ENCODE measurements at regions not wholly inside any gene's neighbourhood (a gene's known extent, or its start where the extent isn't known, plus 50 kb on each side); places are given as distances from the start of the nearest gene placed in this dataset.

DNA sequence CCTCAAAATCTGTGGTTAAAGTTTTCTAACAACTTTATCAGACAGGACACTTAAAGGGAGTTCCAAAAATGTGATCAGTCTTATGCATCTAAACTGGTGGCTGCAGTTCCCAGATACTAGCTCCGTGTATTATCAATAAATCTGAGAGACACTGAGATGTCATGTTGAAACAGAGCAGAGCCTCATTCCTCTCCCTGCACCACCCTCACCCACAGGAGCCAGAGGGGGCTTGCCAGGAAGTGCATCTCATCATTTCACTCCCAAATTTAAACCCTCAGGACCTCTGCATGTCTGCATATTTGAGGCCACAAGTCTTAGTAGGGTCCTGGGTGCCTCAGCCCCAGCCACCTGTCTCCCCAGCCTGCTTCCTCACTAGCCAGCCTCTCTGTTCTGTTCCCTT lies 167.4 kb upstream of the NTM start:
- TF ChIP-seq, protein P1, sequence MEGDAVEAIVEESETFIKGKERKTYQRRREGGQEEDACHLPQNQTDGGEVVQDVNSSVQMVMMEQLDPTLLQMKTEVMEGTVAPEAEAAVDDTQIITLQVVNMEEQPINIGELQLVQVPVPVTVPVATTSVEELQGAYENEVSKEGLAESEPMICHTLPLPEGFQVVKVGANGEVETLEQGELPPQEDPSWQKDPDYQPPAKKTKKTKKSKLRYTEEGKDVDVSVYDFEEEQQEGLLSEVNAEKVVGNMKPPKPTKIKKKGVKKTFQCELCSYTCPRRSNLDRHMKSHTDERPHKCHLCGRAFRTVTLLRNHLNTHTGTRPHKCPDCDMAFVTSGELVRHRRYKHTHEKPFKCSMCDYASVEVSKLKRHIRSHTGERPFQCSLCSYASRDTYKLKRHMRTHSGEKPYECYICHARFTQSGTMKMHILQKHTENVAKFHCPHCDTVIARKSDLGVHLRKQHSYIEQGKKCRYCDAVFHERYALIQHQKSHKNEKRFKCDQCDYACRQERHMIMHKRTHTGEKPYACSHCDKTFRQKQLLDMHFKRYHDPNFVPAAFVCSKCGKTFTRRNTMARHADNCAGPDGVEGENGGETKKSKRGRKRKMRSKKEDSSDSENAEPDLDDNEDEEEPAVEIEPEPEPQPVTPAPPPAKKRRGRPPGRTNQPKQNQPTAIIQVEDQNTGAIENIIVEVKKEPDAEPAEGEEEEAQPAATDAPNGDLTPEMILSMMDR (IDR thresholded peaks at IDR 0.05) = no peak
- no peak overlapping the region for H3K4me3 ChIP-seq
- DNase-seq (ENCODE audit: low spot score) = no peak

DNA sequence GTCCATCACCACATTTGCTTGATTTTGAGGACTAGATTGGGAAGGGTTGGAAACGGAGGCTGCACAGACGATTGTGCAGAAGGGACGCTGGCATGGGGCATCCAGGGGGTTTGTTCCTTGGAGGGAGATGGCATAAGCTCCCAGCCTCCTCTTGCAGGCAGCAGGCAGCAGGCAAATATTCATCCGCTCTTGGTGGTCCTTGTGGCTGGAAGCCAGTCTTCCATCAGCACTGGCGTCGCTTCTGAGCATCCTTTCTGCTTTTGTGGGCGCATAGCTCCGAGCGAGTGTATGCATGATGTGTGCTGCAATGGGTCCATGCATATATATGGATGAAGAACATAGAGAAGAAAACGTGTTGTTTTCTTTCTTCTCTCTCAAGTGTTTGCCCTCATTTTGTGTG lies 166.1 kb upstream of the NTM start:
- no peaks in the 10 kb centered on the region for H3K27me3 ChIP-seq
- H3K36me3 ChIP-seq = no peaks in the 10 kb centered on the region
- H3K9me3 ChIP-seq = no peaks in the 10 kb centered on the region
- no peak overlapping the region for H3K4me3 ChIP-seq
- TF ChIP-seq, protein P1 (IDR thresholded peaks at IDR 0.05) = no peak
- H3K4me1 ChIP-seq = no peaks in the 10 kb centered on the region
- no peak for DNase-seq (ENCODE audit: low spot score)
- no peak overlapping the region for H3K27ac ChIP-seq

More for the DNA sequence above, 167.4 kb upstream of the NTM start:
- Histone ChIP-seq H3K27me3 (no peaks in the 10 kb centered on the region), H3K9me3 (no peaks in the 10 kb centered on the region), H3K27ac (no peak overlapping the region), H3K4me1 (no peaks in the 10 kb centered on the region), H3K36me3 (no peaks in the 10 kb centered on the region)

DNA sequence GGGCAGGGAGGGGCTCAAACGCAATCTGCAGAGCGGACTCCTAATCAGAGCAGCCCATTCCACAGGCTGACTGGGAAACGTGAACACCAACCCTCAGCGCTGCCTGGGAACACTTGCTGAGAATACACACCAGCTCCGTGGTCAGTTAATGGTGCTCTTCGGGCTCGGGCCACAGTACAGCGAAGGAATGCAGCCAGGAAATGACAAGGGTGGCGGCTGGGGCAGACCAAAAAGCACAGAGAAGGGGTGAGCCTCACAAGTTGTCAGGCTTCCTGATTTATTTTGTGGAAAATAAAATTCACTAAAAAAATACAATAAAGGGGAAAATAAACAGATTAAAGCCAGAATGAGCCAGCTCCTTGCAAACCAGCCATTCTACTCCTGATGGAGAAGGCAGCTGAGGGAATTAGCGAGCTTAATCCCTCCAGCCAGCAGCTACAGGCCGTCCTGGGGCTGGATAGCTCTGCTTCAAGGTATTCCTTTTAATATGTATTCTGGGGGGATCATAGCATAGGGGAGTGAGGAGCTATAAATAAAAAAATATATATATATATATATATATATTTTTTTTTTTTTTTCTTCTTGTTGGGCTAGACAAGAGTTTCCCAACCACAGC lies 165.5 kb upstream of the NTM start:
- Histone ChIP-seq H3K27me3 (no peaks in the 10 kb centered on the region), H3K27ac (no peak overlapping the region), H3K4me1 (no peaks in the 10 kb centered on the region), H3K4me3 (no peak overlapping the region), H3K36me3 (no peaks in the 10 kb centered on the region), H3K9me3 (no peaks in the 10 kb centered on the region)
- TF ChIP-seq, protein P1 (IDR thresholded peaks at IDR 0.05) = no peak
- DNase-seq (ENCODE audit: low spot score) = no peak

GRCh38 chr11:131206671-131207070 lies 163.7 kb upstream of the NTM start:
- TF ChIP-seq, protein P1 (IDR thresholded peaks at IDR 0.05) = no peak
- Histone ChIP-seq H3K9me3 (no peaks in the 10 kb centered on the region), H3K27ac (no peak overlapping the region), H3K27me3 (peaks cover 0 to 1% of the 10 kb centered on the region in 2 donors), H3K36me3 (no peaks in the 10 kb centered on the region), H3K4me1 (no peaks in the 10 kb centered on the region), H3K4me3 (no peak overlapping the region)
- DNase-seq (ENCODE audit: low spot score) = no peak

GRCh38 chr11:131207901-131208300 lies 162.5 kb upstream of the NTM start:
- Histone ChIP-seq H3K4me3 (no peak overlapping the region), H3K27ac (no peak overlapping the region), H3K9me3 (no peaks in the 10 kb centered on the region), H3K4me1 (no peaks in the 10 kb centered on the region), H3K27me3 (peaks cover 0 to 3% of the 10 kb centered on the region in 2 donors), H3K36me3 (no peaks in the 10 kb centered on the region)
- TF ChIP-seq, protein P1 (IDR thresholded peaks at IDR 0.05) = no peak
- DNase-seq (ENCODE audit: low spot score) = no peak

All from right atrium auricular region (tissue), 2 donors.